ENCODE measurements at regions not wholly inside any gene's neighbourhood (a gene's known extent, or its start where the extent isn't known, plus 50 kb on each side); places are given as distances from the start of the nearest gene placed in this dataset.

DNA sequence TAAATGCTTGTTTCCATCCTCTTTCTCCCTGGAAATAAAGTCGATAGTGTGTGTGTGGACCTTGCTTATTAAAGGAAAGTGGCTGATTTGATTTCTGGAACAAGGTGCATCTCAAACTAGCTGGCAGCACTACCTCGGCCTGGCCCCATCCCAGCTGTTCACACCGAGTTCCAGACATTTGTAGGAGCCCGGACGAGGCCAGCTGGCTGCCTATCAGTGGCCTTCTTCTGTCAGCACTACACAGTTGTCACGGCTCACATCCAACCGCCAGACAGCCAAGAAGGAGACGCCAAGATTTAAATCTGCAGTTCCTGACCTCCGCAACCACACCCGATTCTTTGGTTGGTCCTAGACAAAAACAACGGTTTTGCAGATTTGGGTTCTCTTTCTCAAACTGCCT, 63.6 kb downstream of the PALM2AKAP2 start:
- no peak overlapping the region for H3K4me3 ChIP-seq (ENCODE audit: low read length)
- Mint-ChIP-seq H3K9me3 (no peaks in the 10 kb centered on the region), H3K27ac (no peak overlapping the region), H3K27me3 (peaks cover 4% of the 10 kb centered on the region), H3K4me1 (ENCODE audit: low read depth) (no peaks in the 10 kb centered on the region), H3K4me3 (no peak overlapping the region), H3K36me3 (ENCODE audit: low read depth) (no peaks in the 10 kb centered on the region)
- POLR2A ChIA-PET: no interaction called here
- H3K27me3 ChIP-seq (ENCODE audit: control insufficient read depth in 1 of 2, insufficient read depth in 2 of 2, low read length in 2 of 2): no peaks in the 10 kb centered on the region
- H3K36me3 ChIP-seq (ENCODE audit: insufficient read depth, low read length): no peaks in the 10 kb centered on the region
- DNase-seq (no peak), ATAC-seq (ENCODE audit: poor library complexity) (no peak)
- TF ChIP-seq, protein P1, sequence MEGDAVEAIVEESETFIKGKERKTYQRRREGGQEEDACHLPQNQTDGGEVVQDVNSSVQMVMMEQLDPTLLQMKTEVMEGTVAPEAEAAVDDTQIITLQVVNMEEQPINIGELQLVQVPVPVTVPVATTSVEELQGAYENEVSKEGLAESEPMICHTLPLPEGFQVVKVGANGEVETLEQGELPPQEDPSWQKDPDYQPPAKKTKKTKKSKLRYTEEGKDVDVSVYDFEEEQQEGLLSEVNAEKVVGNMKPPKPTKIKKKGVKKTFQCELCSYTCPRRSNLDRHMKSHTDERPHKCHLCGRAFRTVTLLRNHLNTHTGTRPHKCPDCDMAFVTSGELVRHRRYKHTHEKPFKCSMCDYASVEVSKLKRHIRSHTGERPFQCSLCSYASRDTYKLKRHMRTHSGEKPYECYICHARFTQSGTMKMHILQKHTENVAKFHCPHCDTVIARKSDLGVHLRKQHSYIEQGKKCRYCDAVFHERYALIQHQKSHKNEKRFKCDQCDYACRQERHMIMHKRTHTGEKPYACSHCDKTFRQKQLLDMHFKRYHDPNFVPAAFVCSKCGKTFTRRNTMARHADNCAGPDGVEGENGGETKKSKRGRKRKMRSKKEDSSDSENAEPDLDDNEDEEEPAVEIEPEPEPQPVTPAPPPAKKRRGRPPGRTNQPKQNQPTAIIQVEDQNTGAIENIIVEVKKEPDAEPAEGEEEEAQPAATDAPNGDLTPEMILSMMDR (IDR thresholded peaks at IDR 0.05): no peak
- CTCF ChIA-PET: no interaction called here
- intact Hi-C loops (cut with DNase I, micrococcal nuclease): no loop called here
- no peak overlapping the region for H3K27ac ChIP-seq (ENCODE audit: low read depth in 1 of 2, low read length in 2 of 2)
- no peaks in the 10 kb centered on the region for H3K4me1 ChIP-seq (ENCODE audit: insufficient read depth, low read length)
- no peaks in the 10 kb centered on the region for H3K9me3 ChIP-seq (ENCODE audit: control insufficient read depth in 1 of 2, insufficient read depth in 1 of 2, low read length in 2 of 2)

DNA sequence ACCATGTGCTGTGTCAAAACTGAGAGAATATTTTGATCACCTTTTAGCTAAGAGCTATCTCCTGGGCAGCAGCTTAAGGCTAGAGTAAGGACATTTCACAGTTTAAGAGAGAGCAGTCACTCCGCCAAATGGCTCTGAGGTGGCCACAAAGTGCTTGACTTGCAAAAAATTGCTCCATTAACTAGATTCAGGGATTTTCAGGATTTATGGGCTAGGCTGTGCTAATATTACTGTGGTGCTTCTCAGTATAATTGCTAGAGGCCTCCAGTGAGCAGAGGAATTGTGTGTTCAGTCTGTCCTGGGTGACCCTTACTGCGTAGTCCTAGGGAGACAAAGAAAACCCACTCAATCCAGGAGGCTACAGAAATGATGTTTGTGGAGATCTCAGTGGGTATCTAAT, 65.2 kb downstream of the PALM2AKAP2 start:
- H3K27ac ChIP-seq (ENCODE audit: low read depth in 1 of 2, low read length in 2 of 2): no peak overlapping the region
- ChIA-PET POLR2A (no interaction called here), CTCF (no interaction called here)
- Mint-ChIP-seq H3K27ac (no peak overlapping the region), H3K4me3 (no peak overlapping the region), H3K27me3 (peaks cover 4% of the 10 kb centered on the region), H3K4me1 (ENCODE audit: low read depth) (no peaks in the 10 kb centered on the region), H3K9me3 (no peaks in the 10 kb centered on the region), H3K36me3 (ENCODE audit: low read depth) (no peaks in the 10 kb centered on the region)
- no peaks in the 10 kb centered on the region for H3K36me3 ChIP-seq (ENCODE audit: insufficient read depth, low read length)
- no peaks in the 10 kb centered on the region for H3K27me3 ChIP-seq (ENCODE audit: control insufficient read depth in 1 of 2, insufficient read depth in 2 of 2, low read length in 2 of 2)
- intact Hi-C loops (cut with DNase I, micrococcal nuclease): no loop called here
- ATAC-seq (ENCODE audit: poor library complexity): no peak
- H3K4me1 ChIP-seq (ENCODE audit: insufficient read depth, low read length): no peaks in the 10 kb centered on the region
- H3K9me3 ChIP-seq (ENCODE audit: control insufficient read depth in 1 of 2, insufficient read depth in 1 of 2, low read length in 2 of 2): no peaks in the 10 kb centered on the region
- DNase-seq: no peak
- H3K4me3 ChIP-seq (ENCODE audit: low read length): no peak overlapping the region
- TF ChIP-seq, protein P1 (IDR thresholded peaks at IDR 0.05): no peak

- Mint-ChIP-seq H3K4me1 (ENCODE audit: low read depth) (no peaks in the 10 kb centered on the region), H3K27me3 (peaks cover 4% of the 10 kb centered on the region), H3K4me3 (no peak overlapping the region), H3K9me3 (peaks cover 2% of the 10 kb centered on the region), H3K27ac (no peak overlapping the region), H3K36me3 (ENCODE audit: low read depth) (no peaks in the 10 kb centered on the region)
- ATAC-seq (ENCODE audit: poor library complexity): no peak
- no peak for DNase-seq
- POLR2A ChIA-PET: no interaction called here
- no peaks in the 10 kb centered on the region for H3K4me1 ChIP-seq (ENCODE audit: insufficient read depth, low read length)
- H3K9me3 ChIP-seq (ENCODE audit: control insufficient read depth in 1 of 2, insufficient read depth in 1 of 2, low read length in 2 of 2): no peaks in the 10 kb centered on the region
- no peak overlapping the region for H3K4me3 ChIP-seq (ENCODE audit: low read length)
- intact Hi-C loops (cut with DNase I, micrococcal nuclease): no loop called here
- CTCF ChIA-PET: no interaction called here
- no peaks in the 10 kb centered on the region for H3K36me3 ChIP-seq (ENCODE audit: insufficient read depth, low read length)
- H3K27ac ChIP-seq (ENCODE audit: low read depth in 1 of 2, low read length in 2 of 2): no peak overlapping the region
- H3K27me3 ChIP-seq (ENCODE audit: control insufficient read depth in 1 of 2, insufficient read depth in 2 of 2, low read length in 2 of 2): no peaks in the 10 kb centered on the region
- TF ChIP-seq, protein P1 (IDR thresholded peaks at IDR 0.05): no peak
These were observed 66.8 kb downstream of the PALM2AKAP2 start for GRCh38 chr9:109846776-109847175.
